Heart right ventricle (tissue), 16 donors: ENCODE measurements at regions not wholly inside any gene's neighbourhood (a gene's known extent, or its start where the extent isn't known, plus 50 kb on each side); places are given as distances from the start of the nearest gene placed in this dataset.

Experiments
- ATAC-seq, 8 donors: fragments of 200-7000 bp; cut with Tn5 transposase; one replicate each; pipeline ENCODE4 v1.9.1; 2020; ENCODE audit warnings: mild to moderate bottlenecking in 8 of 8, moderate library complexity in 8 of 8, moderate number of reproducible peaks in 1 of 8
- DNase-seq, 2 donors: peaks; one replicate each; pipeline ENCODE4 v3.0.0-alpha.2; 2020
- H3K27ac ChIP-seq, 10 donors: fragments of 200-600 bp; sonication (generic) in 2 of 10; one replicate each; pipeline versions ENCODE4 v1.5.0 to v1.8.0; 2020 to 2022; ENCODE audit warnings: mild to moderate bottlenecking in 3 of 10
- H3K27me3 ChIP-seq, 7 donors: fragments of 200-600 bp; one replicate each; pipeline ENCODE4 v1.8.0; 2021 to 2022; ENCODE audit warnings: mild to moderate bottlenecking in 2 of 7
- H3K36me3 ChIP-seq, 9 donors: fragments of 200-600 bp; sonication (generic) in 1 of 9; one replicate each; pipeline versions ENCODE4 v1.5.0 to v1.8.0; 2020 to 2022; ENCODE audit warnings: mild to moderate bottlenecking in 2 of 9
- H3K4me1 ChIP-seq, 9 donors: fragments of 200-600 bp; sonication (generic) in 1 of 9; one replicate each; pipeline versions ENCODE4 v1.5.0 to v1.8.0; 2020 to 2022; ENCODE audit warnings: mild to moderate bottlenecking in 4 of 9
- H3K4me3 ChIP-seq, 10 donors: fragments of 200-600 bp; sonication (generic) in 2 of 10; one replicate each; pipeline versions ENCODE4 v1.5.0 to v1.8.0; 2020 to 2022; ENCODE audit warnings: mild to moderate bottlenecking in 7 of 10, moderate library complexity in 2 of 10
- H3K9me3 ChIP-seq, 11 donors: fragments of 200-600 bp in 10 of 11; sonication (generic) in 2 of 11; one replicate each; pipeline versions ENCODE4 v1.5.0 to v1.8.0; 2013 to 2022; ENCODE audit warnings: mild to moderate bottlenecking in 2 of 11, control low read depth in 1 of 11, moderate library complexity in 1 of 11
- CTCF ChIP-seq, 9 donors: fragments of 200-600 bp; sonication (generic) in 2 of 9; IDR thresholded peaks; one replicate each; pipeline versions ENCODE4 v1.5.0 to v1.8.0; 2021 to 2022; ENCODE audit warnings: antibody characterized with exemption in 9 of 9, mild to moderate bottlenecking in 5 of 9, moderate library complexity in 1 of 9
- WGBS, 2 donors: extraction: QIAGEN DNeasy Blood & Tissue Kit; methylation state at CpG; one replicate each; pipeline ENCODE4 v1.1.7; 2013; ENCODE audit warnings: inconsistent platforms in 1 of 2; 5-methylcytosine and 5-hydroxymethylcytosine counted together
- intact Hi-C, 10 donors: fragments of 100-400 bp; cut with DNase I; formaldehyde crosslinking; loops; one replicate each; pipeline versions ENCODE4 v1.11.1 to v1.14.2; 2022
- donor health status: Arrhythmogenic right ventricular cardiomyopathy.
- donor health status: ischemic (EF 13 %, LVEDD 7.1; RV severe dilation, severe dysfunction).
- donor health status: healthy with polysubstance abuse.
- donor health status: DM: no; HTN: yes; CAD: no.
- donor health status: DM: no; HTN: no; CAD: no.
- donor health status: ischemic (EF 25% LVEDD 6.9; RV normal size, moderate dysfunction).
- donor health status: ischemic (EF 25% LVEDD 5.7; RV mildly dilated, moderate dysfunction).
- donor health status: healthy.
- donor health status: DM: yes; HTN: yes; CAD: no.
- donor health status: Ischemic cardiomyopathy.
- donor health status: ischemic (EF 35%, LVEDD 5.7; RV mildly dilated, moderate dysfunction).
- donor health status: nonischemic (EF 11% LVEDD 7.7; RV severe dilation, severe dysfunction).
- donor health status: DM: yes; HTN: yes; CAD: no.
- donor health status: PGD.
- donor health status: ischemic (EF 29% LVEDD 5.4; RV normal size, mild dysfunction).
- donor health status: nonischemic (EF 23%, LVEDD 6.1; RV moderate dilation, normal function).

- Histone ChIP-seq H3K4me1 (peaks cover 0 to 10% (median 0%) of the 10 kb centered on the region in 9 donors), H3K27ac (no peak overlapping the region), H3K4me3 (no peak overlapping the region), H3K27me3 (peaks cover 0 to 6% (median 0%) of the 10 kb centered on the region in 7 donors), H3K36me3 (no peaks in the 10 kb centered on the region), H3K9me3 (no peaks in the 10 kb centered on the region)
- ATAC-seq (no peak), DNase-seq (no peak)
- no peak for TF ChIP-seq CTCF (IDR thresholded peaks at IDR 0.05)
- intact Hi-C loops, result no loop called here
- WGBS, 2 donors, result 87 to 93% methylated on average over 15 of the region's 15 CpGs
Observed at GRCh38 chr6:169897601-169898358, 146.4 kb downstream of the ERMARD start.

- DNase-seq, result no peak
- WGBS, 2 donors, result 92 to 93% methylated on average over 17 of the region's 17 CpGs
Observed at GRCh38 chr6:169896826-169897456, 145.5 kb downstream of the ERMARD start.

GRCh38 chr6:169895926-169896761 lies 144.7 kb downstream of the ERMARD start:
- Histone ChIP-seq H3K27ac (no peak overlapping the region), H3K4me1 (peaks cover 0 to 10% (median 0%) of the 10 kb centered on the region in 9 donors), H3K36me3 (no peaks in the 10 kb centered on the region), H3K4me3 (no peak overlapping the region), H3K9me3 (no peaks in the 10 kb centered on the region), H3K27me3 (peaks cover 0 to 6% (median 0%) of the 10 kb centered on the region in 7 donors)
- no peak for DNase-seq
- TF ChIP-seq CTCF (IDR thresholded peaks at IDR 0.05), result no peak
- ATAC-seq, result peak in 1 of 8 donors; percentile 53
- 88 to 92% methylated on average over 19 of the region's 19 CpGs for WGBS, 2 donors
- intact Hi-C loops, result no loop called here

More at GRCh38 chr6:169896826-169897456, 145.5 kb downstream of the ERMARD start:
- Histone ChIP-seq H3K4me3 (no peak overlapping the region), H3K27me3 (peaks cover 0 to 6% (median 0%) of the 10 kb centered on the region in 7 donors), H3K9me3 (no peaks in the 10 kb centered on the region), H3K27ac (no peak overlapping the region), H3K36me3 (no peaks in the 10 kb centered on the region), H3K4me1 (peaks cover 0 to 10% (median 0%) of the 10 kb centered on the region in 9 donors)
- ATAC-seq, result peak in 1 of 8 donors; percentile 34
- TF ChIP-seq CTCF (IDR thresholded peaks at IDR 0.05), result no peak
- intact Hi-C loops, result no loop called here
